ENCODE measurements at regions not wholly inside any gene's neighbourhood (a gene's known extent, or its start where the extent isn't known, plus 50 kb on each side); places are given as distances from the start of the nearest gene placed in this dataset.

DNA sequence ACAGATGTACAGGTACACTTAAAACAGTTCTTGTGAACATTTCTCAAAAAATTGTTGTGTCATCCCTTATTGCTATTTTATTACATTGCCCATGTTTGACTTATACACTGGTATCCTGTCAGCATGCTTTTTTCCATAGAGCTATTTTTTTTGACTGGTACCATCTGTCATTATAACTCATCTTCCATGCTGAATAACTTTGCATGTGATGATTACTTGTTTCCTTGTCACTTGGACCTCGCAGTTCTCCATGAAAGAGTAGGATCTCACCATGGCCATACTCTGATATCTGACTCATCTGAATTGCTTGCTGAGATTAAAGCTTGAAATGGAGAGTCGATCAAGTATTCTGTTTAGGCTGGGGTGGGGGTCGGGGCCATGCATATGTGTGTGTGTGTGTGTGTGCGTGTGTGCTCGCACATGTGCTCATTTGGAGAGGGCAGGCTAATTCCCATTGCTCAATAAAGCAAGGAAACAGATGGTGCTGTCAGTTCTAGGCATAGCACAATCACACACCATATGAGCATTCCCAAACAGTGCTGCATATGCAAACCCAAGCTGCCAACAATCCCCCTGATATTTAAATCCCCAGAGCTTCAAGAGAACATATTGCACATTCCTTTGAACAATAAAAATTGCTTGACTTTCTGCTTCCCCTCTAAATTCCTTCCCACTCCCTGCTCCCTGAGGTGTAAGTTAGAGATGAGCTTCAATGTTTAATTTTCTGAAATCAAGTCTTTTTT lies 62.9 kb downstream of the NHLRC3 start:
- no peak overlapping the region for H2AFZ ChIP-seq (ENCODE audit: low read depth, low read length, severe bottlenecking)
- H3K9me2 ChIP-seq (replicated peaks; ENCODE audit: insufficient read depth, low read length), result no peaks in the 10 kb centered on the region
- no peaks in the 10 kb centered on the region for H4K20me1 ChIP-seq (ENCODE audit: low read depth, low read length)
- TF ChIP-seq EZH2phosphoT487 (conservative IDR thresholded peaks at IDR 0.05; ENCODE audit: low read length), result no peak
- TF ChIP-seq CTCF (IDR thresholded peaks at IDR 0.05; ENCODE audit: insufficient read depth, low read length, poor library complexity, severe bottlenecking), result no peak
- no peak overlapping the region for H3K9ac ChIP-seq (ENCODE audit: low read length)
- no peaks in the 10 kb centered on the region for H3K9me3 ChIP-seq (ENCODE audit: insufficient read depth, low read length)
- no peaks in the 10 kb centered on the region for H3K79me2 ChIP-seq (ENCODE audit: insufficient read depth, low read length)
- H3K27ac ChIP-seq (ENCODE audit: low read depth, low read length), result no peak overlapping the region
- no peak overlapping the region for H3K4me2 ChIP-seq (ENCODE audit: low read depth, low read length, poor library complexity, severe bottlenecking)
- H3K36me3 ChIP-seq (ENCODE audit: low read length), result no peaks in the 10 kb centered on the region
- H3K27me3 ChIP-seq (ENCODE audit: low read length), result no peaks in the 10 kb centered on the region
- no peaks in the 10 kb centered on the region for H3F3A ChIP-seq (ENCODE audit: insufficient read depth)
- H3K4me3 ChIP-seq (ENCODE audit: insufficient read depth, low read length, poor library complexity, severe bottlenecking), result no peak overlapping the region

DNA sequence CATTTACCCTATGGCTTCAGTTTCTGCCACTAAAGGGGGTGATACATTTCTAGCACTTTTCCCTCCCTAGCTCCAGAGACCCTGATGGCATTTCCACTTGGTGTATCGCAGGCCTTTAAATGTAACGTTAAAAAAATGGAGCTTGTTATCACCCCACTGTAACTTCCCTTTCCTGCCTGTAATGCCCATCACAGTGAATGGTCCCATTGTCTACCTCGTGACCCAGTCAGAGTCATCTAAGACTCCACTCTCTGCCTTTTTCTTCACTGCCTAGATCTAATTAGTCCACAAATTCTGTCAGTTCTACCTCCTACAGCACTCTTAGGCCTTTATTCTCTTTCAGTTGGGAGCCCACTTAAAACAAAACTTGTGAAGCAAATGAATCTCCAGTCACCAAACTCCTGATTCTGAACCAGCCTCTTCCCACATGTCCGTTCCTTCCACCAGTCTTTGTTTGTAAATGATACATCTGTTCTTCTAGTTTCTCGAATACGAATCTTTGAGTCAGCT lies 64.8 kb downstream of the NHLRC3 start:
- Histone ChIP-seq H2AFZ (ENCODE audit: low read depth, low read length, severe bottlenecking) (no peak overlapping the region), H3K9me3 (ENCODE audit: insufficient read depth, low read length) (no peaks in the 10 kb centered on the region), H3K9me2 (replicated peaks; ENCODE audit: insufficient read depth, low read length) (no peaks in the 10 kb centered on the region), H3K27me3 (ENCODE audit: low read length) (no peaks in the 10 kb centered on the region), H3K4me3 (ENCODE audit: insufficient read depth, low read length, poor library complexity, severe bottlenecking) (no peak overlapping the region), H3K79me2 (ENCODE audit: insufficient read depth, low read length) (no peaks in the 10 kb centered on the region), H3K9ac (ENCODE audit: low read length) (no peak overlapping the region), H3K27ac (ENCODE audit: low read depth, low read length) (no peak overlapping the region), H4K20me1 (ENCODE audit: low read depth, low read length) (no peaks in the 10 kb centered on the region), H3F3A (ENCODE audit: insufficient read depth) (no peaks in the 10 kb centered on the region), H3K4me2 (ENCODE audit: low read depth, low read length, poor library complexity, severe bottlenecking) (no peak overlapping the region), H3K36me3 (ENCODE audit: low read length) (no peaks in the 10 kb centered on the region)
- TF ChIP-seq EZH2phosphoT487 (conservative IDR thresholded peaks at IDR 0.05; ENCODE audit: low read length) (no peak), CTCF (IDR thresholded peaks at IDR 0.05; ENCODE audit: insufficient read depth, low read length, poor library complexity, severe bottlenecking) (no peak)

DNA sequence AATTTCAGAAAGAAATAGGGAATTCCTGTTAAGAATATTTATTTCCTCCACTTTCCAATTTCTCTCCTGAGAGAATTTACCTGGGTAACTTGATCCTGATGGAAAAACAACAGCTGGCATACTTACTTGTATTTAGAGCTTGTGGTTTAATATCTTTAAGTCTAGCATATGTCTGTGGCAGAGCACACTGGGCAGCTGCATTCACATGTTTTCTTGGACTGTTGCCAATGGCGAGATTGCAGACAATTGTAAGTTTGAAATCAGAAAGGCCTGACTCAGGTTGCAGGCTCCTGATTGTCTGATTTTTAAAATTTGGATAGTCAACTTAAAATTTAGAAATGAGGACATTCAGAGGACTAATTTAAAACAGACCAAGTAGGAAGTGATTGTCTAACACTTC lies 66.9 kb downstream of the NHLRC3 start:
- no peaks in the 10 kb centered on the region for H3K9me2 ChIP-seq (replicated peaks; ENCODE audit: insufficient read depth, low read length)
- H4K20me1 ChIP-seq (ENCODE audit: low read depth, low read length), result no peaks in the 10 kb centered on the region
- H3K9ac ChIP-seq (ENCODE audit: low read length), result no peak overlapping the region
- H3K27ac ChIP-seq (ENCODE audit: low read depth, low read length), result no peak overlapping the region
- H3K9me3 ChIP-seq (ENCODE audit: insufficient read depth, low read length), result no peaks in the 10 kb centered on the region
- H3K36me3 ChIP-seq (ENCODE audit: low read length), result no peaks in the 10 kb centered on the region
- no peaks in the 10 kb centered on the region for H3K27me3 ChIP-seq (ENCODE audit: low read length)
- no peak overlapping the region for H2AFZ ChIP-seq (ENCODE audit: low read depth, low read length, severe bottlenecking)
- H3K4me2 ChIP-seq (ENCODE audit: low read depth, low read length, poor library complexity, severe bottlenecking), result no peak overlapping the region
- no peaks in the 10 kb centered on the region for H3F3A ChIP-seq (ENCODE audit: insufficient read depth)
- H3K4me3 ChIP-seq (ENCODE audit: insufficient read depth, low read length, poor library complexity, severe bottlenecking), result no peak overlapping the region
- TF ChIP-seq EZH2phosphoT487 (conservative IDR thresholded peaks at IDR 0.05; ENCODE audit: low read length) (no peak), CTCF (IDR thresholded peaks at IDR 0.05; ENCODE audit: insufficient read depth, low read length, poor library complexity, severe bottlenecking) (no peak)
- H3K79me2 ChIP-seq (ENCODE audit: insufficient read depth, low read length), result no peaks in the 10 kb centered on the region

Data from SU-DHL-6 (cell line).